ENCODE measurements at regions not wholly inside any gene's neighbourhood (a gene's known extent, or its start where the extent isn't known, plus 50 kb on each side); places are given as distances from the start of the nearest gene placed in this dataset.

DNA sequence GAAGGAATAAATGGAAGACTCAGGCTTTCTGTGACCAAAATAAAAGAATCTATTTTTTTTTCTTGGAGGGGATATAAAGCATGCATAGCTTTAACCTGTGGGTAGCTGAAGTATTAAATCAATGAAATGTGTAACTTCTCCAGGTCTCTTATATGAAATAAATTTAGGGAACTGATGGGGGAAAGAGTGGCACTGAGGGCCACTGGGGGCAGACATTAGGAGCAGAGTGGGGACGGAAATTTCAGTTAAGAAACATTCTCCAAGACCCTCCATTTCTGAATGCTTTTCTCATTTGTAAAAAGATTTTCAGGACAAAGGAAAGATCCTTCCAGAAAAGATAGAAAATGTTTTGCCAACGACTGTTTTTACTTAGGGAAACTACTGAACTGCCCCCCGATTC, 131.0 kb downstream of the GPX5 start:
- 29% methylated on average over 3 of the region's 3 CpGs for WGBS (ENCODE audit: low lambda C conversion rate, missing lambda C conversion rate)

DNA sequence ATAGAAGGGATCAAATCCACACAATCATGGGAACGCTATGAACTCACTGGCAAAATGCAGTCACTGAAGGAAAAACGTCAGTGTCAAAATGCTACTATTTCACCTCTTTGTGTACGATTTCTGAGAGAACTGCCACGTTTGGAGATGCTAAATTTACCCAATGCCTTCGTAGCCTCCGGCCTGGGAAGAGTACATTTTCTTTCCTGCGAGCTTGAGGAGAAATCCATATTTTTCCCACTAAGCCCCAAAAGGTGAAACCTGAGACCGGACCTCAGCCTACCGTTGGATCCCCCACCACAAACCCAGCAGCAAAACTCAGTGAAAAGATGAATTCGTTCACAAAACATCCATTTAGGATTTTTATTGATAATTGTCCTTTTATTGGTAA, 131.7 kb downstream of the GPX5 start:
- H3K9me3 ChIP-seq (ENCODE audit: low read depth), result no peaks in the 10 kb centered on the region
- H3K27me3 ChIP-seq, result peaks cover 3% of the 10 kb centered on the region
- peak overlapping the region; percentile 58 for H3K4me3 ChIP-seq
- no peaks in the 10 kb centered on the region for H3K36me3 ChIP-seq (replicated peaks; ENCODE audit: insufficient read depth, low read depth)
- H4K20me1 ChIP-seq (ENCODE audit: insufficient read depth, poor library complexity, severe bottlenecking), result no peaks in the 10 kb centered on the region
- H3K9me2 ChIP-seq (replicated peaks; ENCODE audit: insufficient read depth), result no peaks in the 10 kb centered on the region
- H3K27ac ChIP-seq, result peak overlapping the region; percentile 57
- 4% methylated on average over 10 of the region's 10 CpGs for WGBS (ENCODE audit: low lambda C conversion rate, missing lambda C conversion rate)
- peak overlapping the region; percentile 90 for H3K4me2 ChIP-seq
- H3K79me2 ChIP-seq, result no peaks in the 10 kb centered on the region
- TF ChIP-seq, protein P1, sequence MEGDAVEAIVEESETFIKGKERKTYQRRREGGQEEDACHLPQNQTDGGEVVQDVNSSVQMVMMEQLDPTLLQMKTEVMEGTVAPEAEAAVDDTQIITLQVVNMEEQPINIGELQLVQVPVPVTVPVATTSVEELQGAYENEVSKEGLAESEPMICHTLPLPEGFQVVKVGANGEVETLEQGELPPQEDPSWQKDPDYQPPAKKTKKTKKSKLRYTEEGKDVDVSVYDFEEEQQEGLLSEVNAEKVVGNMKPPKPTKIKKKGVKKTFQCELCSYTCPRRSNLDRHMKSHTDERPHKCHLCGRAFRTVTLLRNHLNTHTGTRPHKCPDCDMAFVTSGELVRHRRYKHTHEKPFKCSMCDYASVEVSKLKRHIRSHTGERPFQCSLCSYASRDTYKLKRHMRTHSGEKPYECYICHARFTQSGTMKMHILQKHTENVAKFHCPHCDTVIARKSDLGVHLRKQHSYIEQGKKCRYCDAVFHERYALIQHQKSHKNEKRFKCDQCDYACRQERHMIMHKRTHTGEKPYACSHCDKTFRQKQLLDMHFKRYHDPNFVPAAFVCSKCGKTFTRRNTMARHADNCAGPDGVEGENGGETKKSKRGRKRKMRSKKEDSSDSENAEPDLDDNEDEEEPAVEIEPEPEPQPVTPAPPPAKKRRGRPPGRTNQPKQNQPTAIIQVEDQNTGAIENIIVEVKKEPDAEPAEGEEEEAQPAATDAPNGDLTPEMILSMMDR (IDR thresholded peaks at IDR 0.05; ENCODE audit: poor library complexity), result no peak
- TF ChIP-seq EZH2phosphoT487 (IDR thresholded peaks at IDR 0.05; ENCODE audit: low read depth, severe bottlenecking, unreplicated experiment) (no peak), EZH2 (IDR thresholded peaks at IDR 0.05; ENCODE audit: borderline replicate concordance) (no peak)
- H2AFZ ChIP-seq, result peak overlapping the region; percentile 50
- DNase-seq (ENCODE audit: low spot score), result no peak
- H3K4me1 ChIP-seq (ENCODE audit: insufficient read depth), result peaks cover 6% of the 10 kb centered on the region

More for the DNA sequence above, 131.0 kb downstream of the GPX5 start:
- peak overlapping the region; percentile 90 for H3K4me2 ChIP-seq
- peaks cover 3% of the 10 kb centered on the region for H3K27me3 ChIP-seq
- no peaks in the 10 kb centered on the region for H3K9me2 ChIP-seq (replicated peaks; ENCODE audit: insufficient read depth)
- peak overlapping the region; percentile 58 for H3K4me3 ChIP-seq
- peak overlapping the region; percentile 57 for H3K27ac ChIP-seq
- H3K4me1 ChIP-seq (ENCODE audit: insufficient read depth), result peaks cover 6% of the 10 kb centered on the region
- no peaks in the 10 kb centered on the region for H3K9me3 ChIP-seq (ENCODE audit: low read depth)
- TF ChIP-seq EZH2phosphoT487 (IDR thresholded peaks at IDR 0.05; ENCODE audit: low read depth, severe bottlenecking, unreplicated experiment) (no peak), EZH2 (IDR thresholded peaks at IDR 0.05; ENCODE audit: borderline replicate concordance) (no peak)
- TF ChIP-seq, protein P1 (IDR thresholded peaks at IDR 0.05; ENCODE audit: poor library complexity), result no peak
- DNase-seq (ENCODE audit: low spot score), result no peak
- H3K79me2 ChIP-seq, result no peaks in the 10 kb centered on the region
- H2AFZ ChIP-seq, result peak overlapping the region; percentile 50
- H4K20me1 ChIP-seq (ENCODE audit: insufficient read depth, poor library complexity, severe bottlenecking), result no peaks in the 10 kb centered on the region
- no peaks in the 10 kb centered on the region for H3K36me3 ChIP-seq (replicated peaks; ENCODE audit: insufficient read depth, low read depth)

DNA sequence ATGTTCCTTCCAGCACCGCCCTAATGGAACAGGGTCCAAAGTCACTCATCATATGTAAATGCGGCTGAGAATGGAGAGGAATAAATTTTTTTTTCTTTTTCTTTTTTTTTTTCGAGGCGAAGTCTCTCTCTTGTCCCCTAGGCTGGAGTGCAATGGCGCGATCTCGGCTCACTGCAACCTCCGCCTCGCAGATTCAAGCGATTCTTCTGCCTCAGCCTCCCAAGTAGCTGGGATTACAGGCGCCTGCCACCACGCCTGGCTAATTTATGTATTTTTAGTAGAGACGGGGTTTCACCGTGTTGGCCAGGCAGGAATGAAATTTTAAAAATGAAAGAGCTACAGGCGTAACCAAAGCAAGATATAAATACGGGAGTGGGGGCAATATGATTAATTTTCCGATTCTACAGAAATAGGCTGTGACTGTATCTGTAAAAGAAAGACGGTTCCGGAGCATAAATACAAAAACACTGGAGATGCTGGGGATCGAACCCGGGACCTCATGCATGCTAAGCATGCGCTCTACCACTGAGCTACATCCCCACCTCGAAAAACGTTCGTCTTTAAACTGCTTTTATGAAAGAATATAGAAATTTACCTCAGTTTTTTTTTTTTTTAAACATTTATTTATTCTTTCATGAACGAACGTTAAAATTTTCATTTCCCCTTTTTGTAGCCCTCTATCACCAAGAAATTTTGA, 132.2 kb downstream of the GPX5 start:
- H3K4me3 ChIP-seq, result peak overlapping the region; percentile 58

More for the DNA sequence above, 132.2 kb downstream of the GPX5 start:
- 3% methylated on average over 27 of the region's 27 CpGs for WGBS (ENCODE audit: low lambda C conversion rate, missing lambda C conversion rate)
- Histone ChIP-seq H3K36me3 (replicated peaks; ENCODE audit: insufficient read depth, low read depth) (no peaks in the 10 kb centered on the region), H2AFZ (peak overlapping the region; percentile 69), H3K27ac (peak overlapping the region; percentile 57), H3K9me3 (ENCODE audit: low read depth) (no peaks in the 10 kb centered on the region), H3K4me2 (peak overlapping the region; percentile 90), H3K79me2 (no peaks in the 10 kb centered on the region), H3K9me2 (replicated peaks; ENCODE audit: insufficient read depth) (no peaks in the 10 kb centered on the region), H3K27me3 (peaks cover 3% of the 10 kb centered on the region), H4K20me1 (ENCODE audit: insufficient read depth, poor library complexity, severe bottlenecking) (no peaks in the 10 kb centered on the region), H3K4me1 (ENCODE audit: insufficient read depth) (peaks cover 6% of the 10 kb centered on the region)
- TF ChIP-seq, protein P1 (IDR thresholded peaks at IDR 0.05; ENCODE audit: poor library complexity), result no peak
- TF ChIP-seq EZH2phosphoT487 (IDR thresholded peaks at IDR 0.05; ENCODE audit: low read depth, severe bottlenecking, unreplicated experiment) (no peak), EZH2 (IDR thresholded peaks at IDR 0.05; ENCODE audit: borderline replicate concordance) (no peak)
- peak; percentile 80 for DNase-seq (ENCODE audit: low spot score)

Measured in hepatocyte (in vitro differentiated cells).